Type B pancreatic cell (in vitro differentiated cells): ENCODE measurements at regions not wholly inside any gene's neighbourhood (a gene's known extent, or its start where the extent isn't known, plus 50 kb on each side); places are given as distances from the start of the nearest gene placed in this dataset.

Experiments
- DNase-seq: peaks from one replicate; pipeline ENCODE4 v3.0.0; 2021; ENCODE audit warnings: mixed read lengths; ENCODE audit not compliant: unreplicated experiment; ENCODE audit errors: extremely low spot score
- H3K27ac Mint-ChIP-seq: 2 replicates; pipeline ENCODE4 v1.8.0; 2021; ENCODE audit warnings: mild to moderate bottlenecking, mixed read lengths
- H3K27me3 Mint-ChIP-seq: 2 replicates; pipeline ENCODE4 v1.8.0; 2021; ENCODE audit warnings: mixed read lengths
- H3K36me3 Mint-ChIP-seq: 2 replicates; pipeline ENCODE4 v1.8.0; 2021; ENCODE audit warnings: mixed read lengths
- H3K4me1 Mint-ChIP-seq: one replicate; pipeline ENCODE4 v1.8.0; 2021; ENCODE audit warnings: mixed read lengths; ENCODE audit not compliant: unreplicated experiment
- H3K4me3 Mint-ChIP-seq: 2 replicates; pipeline ENCODE4 v1.8.0; 2021; ENCODE audit warnings: mild to moderate bottlenecking, mixed read lengths
- H3K9me3 Mint-ChIP-seq: 2 replicates; pipeline ENCODE4 v1.8.0; 2021; ENCODE audit warnings: mixed read lengths
- TF ChIP-seq, protein P1 (sequence below): fragments of 200-600 bp; sonication (generic); conservative IDR thresholded peaks from 2 replicates; pipeline ENCODE4 v1.5.0; 2021; ENCODE audit warnings: antibody characterized with exemption, mild to moderate bottlenecking

DNA sequence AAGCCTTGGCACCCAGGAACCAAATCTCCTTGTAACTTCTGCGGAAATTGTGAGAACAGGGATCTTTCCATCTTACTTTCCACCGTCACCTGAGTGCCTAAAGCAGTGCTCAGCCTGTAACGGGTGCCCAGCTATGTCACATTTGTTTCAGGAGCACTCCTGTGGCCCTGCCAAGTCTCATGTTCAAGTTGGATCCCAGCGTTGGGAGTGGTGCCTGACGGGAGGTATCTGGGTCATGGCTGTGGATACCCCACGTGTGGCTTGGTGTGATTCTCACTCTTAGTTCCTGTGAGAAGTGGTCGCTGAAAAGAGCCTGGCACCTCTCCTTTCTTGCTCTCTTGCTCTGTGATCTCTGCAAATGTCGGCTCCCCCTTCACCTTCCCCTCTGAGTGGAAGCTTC, 114.9 kb downstream of the UQCRFS1 start:
- Mint-ChIP-seq H3K4me1 (no peaks in the 10 kb centered on the region), H3K4me3 (no peak overlapping the region), H3K27ac (no peak overlapping the region), H3K27me3 (no peaks in the 10 kb centered on the region), H3K36me3 (no peaks in the 10 kb centered on the region), H3K9me3 (no peaks in the 10 kb centered on the region)
- TF ChIP-seq, protein P1, sequence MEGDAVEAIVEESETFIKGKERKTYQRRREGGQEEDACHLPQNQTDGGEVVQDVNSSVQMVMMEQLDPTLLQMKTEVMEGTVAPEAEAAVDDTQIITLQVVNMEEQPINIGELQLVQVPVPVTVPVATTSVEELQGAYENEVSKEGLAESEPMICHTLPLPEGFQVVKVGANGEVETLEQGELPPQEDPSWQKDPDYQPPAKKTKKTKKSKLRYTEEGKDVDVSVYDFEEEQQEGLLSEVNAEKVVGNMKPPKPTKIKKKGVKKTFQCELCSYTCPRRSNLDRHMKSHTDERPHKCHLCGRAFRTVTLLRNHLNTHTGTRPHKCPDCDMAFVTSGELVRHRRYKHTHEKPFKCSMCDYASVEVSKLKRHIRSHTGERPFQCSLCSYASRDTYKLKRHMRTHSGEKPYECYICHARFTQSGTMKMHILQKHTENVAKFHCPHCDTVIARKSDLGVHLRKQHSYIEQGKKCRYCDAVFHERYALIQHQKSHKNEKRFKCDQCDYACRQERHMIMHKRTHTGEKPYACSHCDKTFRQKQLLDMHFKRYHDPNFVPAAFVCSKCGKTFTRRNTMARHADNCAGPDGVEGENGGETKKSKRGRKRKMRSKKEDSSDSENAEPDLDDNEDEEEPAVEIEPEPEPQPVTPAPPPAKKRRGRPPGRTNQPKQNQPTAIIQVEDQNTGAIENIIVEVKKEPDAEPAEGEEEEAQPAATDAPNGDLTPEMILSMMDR, result no peak
- DNase-seq, result no peak

DNA sequence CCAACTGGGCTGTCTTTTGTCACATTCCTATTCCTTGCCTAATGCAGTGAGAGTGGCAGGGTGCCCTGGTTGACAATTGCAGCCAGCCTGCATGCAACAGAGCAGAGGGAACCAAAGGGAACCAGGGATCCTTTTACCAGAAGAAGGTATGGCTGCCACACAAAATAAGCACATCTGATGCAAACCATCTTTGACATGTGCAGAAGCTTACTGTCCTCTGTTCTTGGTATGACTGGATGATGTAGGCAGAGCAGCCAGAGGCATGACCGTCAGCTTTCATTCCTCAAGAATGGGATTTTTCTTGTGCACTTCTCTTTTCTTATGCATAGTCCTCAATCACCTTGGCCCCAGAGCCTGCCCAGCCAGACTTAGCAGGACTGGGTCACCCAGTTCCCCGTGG, 116.1 kb downstream of the UQCRFS1 start:
- Mint-ChIP-seq H3K4me3 (no peak overlapping the region), H3K4me1 (no peaks in the 10 kb centered on the region), H3K27me3 (no peaks in the 10 kb centered on the region), H3K27ac (no peak overlapping the region), H3K9me3 (no peaks in the 10 kb centered on the region), H3K36me3 (no peaks in the 10 kb centered on the region)
- DNase-seq, result no peak
- TF ChIP-seq, protein P1, result no peak

DNA sequence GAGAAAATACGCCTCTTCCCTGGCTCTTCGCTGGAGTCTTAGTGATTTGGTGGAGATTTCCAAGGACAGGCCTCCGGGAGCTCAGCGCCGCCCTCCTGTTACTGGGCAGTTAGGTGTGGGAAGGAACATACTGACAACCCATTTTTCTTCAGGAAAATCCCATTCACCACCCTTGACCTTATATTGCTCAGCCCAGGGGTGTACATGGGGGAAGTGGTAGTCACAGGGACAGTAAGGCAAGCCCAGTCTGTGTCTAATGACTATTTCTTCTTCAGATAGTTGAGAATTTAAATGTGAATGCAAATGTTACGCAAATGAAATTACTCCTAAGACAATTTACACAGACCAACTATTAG, 119.4 kb downstream of the UQCRFS1 start:
- Mint-ChIP-seq H3K27ac (no peak overlapping the region), H3K4me3 (no peak overlapping the region), H3K9me3 (no peaks in the 10 kb centered on the region), H3K4me1 (peaks cover 6% of the 10 kb centered on the region), H3K36me3 (no peaks in the 10 kb centered on the region), H3K27me3 (no peaks in the 10 kb centered on the region)
- TF ChIP-seq, protein P1, result no peak
- no peak for DNase-seq

DNA sequence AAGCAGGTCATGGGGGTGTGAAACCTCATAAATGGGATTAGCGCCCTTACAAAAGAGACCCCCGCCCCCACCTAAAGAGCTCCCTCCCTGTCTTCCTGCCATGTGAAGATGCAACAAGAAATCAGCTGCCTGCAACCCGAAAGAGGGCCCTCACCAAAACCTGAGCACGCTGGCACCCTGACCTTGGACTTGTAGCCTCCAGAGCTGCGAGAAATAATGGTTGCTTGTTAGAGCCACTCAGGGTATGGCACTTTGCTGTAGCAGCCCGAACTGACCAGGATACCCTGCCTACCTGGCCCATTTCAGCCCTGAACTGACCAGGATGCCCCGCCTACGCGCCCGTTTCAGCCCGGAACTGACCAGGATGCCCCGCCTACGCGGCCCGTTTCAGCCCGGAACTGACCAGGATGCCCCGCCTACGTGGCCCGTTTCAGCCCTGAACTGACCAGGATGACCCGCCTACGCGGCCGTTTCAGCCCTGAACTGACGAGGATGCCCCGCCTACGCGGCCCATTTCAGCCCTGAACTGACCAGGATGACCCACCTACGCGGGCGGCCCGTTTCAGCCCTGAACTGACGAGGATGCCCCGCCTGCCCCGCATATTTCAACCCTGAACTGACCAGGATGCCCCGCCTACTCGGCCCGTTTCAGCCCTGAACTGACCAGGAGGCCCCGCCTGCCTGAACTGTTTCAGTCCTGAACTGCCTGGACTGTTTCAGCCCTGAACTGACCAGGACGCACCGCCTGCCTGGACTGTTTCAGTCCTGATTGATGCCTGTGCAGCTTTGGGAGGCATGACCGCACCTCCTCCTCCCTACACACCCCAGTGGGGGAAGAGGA, 120.0 kb downstream of the UQCRFS1 start:
- no peak for DNase-seq
- TF ChIP-seq, protein P1, result no peak

DNA sequence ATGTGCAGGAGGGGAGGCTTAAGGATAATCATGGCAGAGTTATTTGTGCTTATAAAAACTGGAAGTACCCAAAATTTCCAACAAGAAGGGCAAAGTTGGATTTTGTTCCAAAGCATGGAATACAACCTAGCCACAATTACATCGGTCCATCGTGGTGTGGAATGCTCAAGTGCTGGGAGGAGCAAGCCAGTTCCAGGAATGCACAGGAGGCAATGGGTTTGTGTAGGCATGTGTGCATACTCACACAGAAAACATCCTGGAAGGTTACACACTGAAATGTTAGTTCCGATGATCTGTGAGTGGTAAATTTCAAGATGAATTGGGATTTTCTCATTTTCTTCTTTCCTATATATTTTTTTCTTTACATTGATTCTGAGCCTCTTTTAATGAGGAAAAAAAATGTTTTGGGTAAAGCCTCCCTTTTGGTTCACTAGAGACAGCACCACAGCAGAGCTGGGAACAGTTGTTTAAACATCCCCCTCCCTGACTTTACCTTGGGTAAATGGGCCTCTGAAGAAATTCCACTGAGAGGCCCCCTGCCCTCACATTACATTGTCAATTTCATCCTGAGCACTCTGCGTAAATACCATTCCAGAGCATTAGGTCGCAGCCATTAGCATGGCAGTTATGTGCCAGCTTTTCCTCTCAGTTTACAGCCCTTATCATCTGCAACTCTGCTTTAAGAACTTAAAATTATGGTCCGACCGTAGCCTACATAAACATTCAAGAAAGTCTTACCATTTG, 122.0 kb downstream of the UQCRFS1 start:
- DNase-seq, result no peak
- peaks cover 6% of the 10 kb centered on the region for H3K4me1 Mint-ChIP-seq
- H3K27ac Mint-ChIP-seq, result no peak overlapping the region
- no peak overlapping the region for H3K4me3 Mint-ChIP-seq
- H3K9me3 Mint-ChIP-seq, result no peaks in the 10 kb centered on the region
- TF ChIP-seq, protein P1, result no peak
- no peaks in the 10 kb centered on the region for H3K36me3 Mint-ChIP-seq
- no peaks in the 10 kb centered on the region for H3K27me3 Mint-ChIP-seq

More for the DNA sequence above, 120.0 kb downstream of the UQCRFS1 start:
- no peak overlapping the region for H3K27ac Mint-ChIP-seq
- H3K4me3 Mint-ChIP-seq, result no peak overlapping the region
- H3K27me3 Mint-ChIP-seq, result no peaks in the 10 kb centered on the region
- H3K36me3 Mint-ChIP-seq, result no peaks in the 10 kb centered on the region
- H3K4me1 Mint-ChIP-seq, result peaks cover 6% of the 10 kb centered on the region
- no peaks in the 10 kb centered on the region for H3K9me3 Mint-ChIP-seq
